Upper lobe of right lung (tissue), 1 donor: ENCODE measurements at regions not wholly inside any gene's neighbourhood (a gene's known extent, or its start where the extent isn't known, plus 50 kb on each side); places are given as distances from the start of the nearest gene placed in this dataset.
A peak's percentile ranks its signal among the peaks of the same experiment; 100 is the strongest.

Experiments used
- ATAC-seq: fragments of 200-7000 bp; cut with Tn5 transposase; one replicate; pipeline ENCODE4 v1.9.1; 2020; ENCODE audit warnings: mild to moderate bottlenecking, moderate library complexity
- DNase-seq: peaks from one replicate; pipeline ENCODE4 v3.0.0-alpha.2; 2020
- H3K27ac ChIP-seq: fragments of 200-600 bp; one replicate; pipeline ENCODE4 v1.8.0; 2022
- H3K27me3 ChIP-seq: fragments of 200-600 bp; one replicate; pipeline ENCODE4 v1.8.0; 2022; ENCODE audit warnings: mild to moderate bottlenecking
- H3K36me3 ChIP-seq: fragments of 200-600 bp; one replicate; pipeline ENCODE4 v1.8.0; 2022
- H3K4me1 ChIP-seq: fragments of 200-600 bp; one replicate; pipeline ENCODE4 v1.8.0; 2022
- H3K4me3 ChIP-seq: fragments of 200-600 bp; one replicate; pipeline ENCODE4 v1.8.0; 2022; ENCODE audit warnings: mild to moderate bottlenecking
- H3K9me3 ChIP-seq: fragments of 200-600 bp; one replicate; pipeline ENCODE4 v1.8.0; 2022
- CTCF ChIP-seq: fragments of 200-600 bp; IDR thresholded peaks from one replicate; pipeline ENCODE4 v1.8.0; 2022; ENCODE audit warnings: antibody characterized with exemption
- intact Hi-C: fragments of 100-400 bp; cut with DNase I; formaldehyde crosslinking; loops from one replicate; pipeline ENCODE4 v1.11.0; 2022
- donor health status: DM: no; HTN: yes; CAD: no; lungs with severe emphysema.

- intact Hi-C loops: no loop called here
- Histone ChIP-seq H3K9me3 (no peaks in the 10 kb centered on the region), H3K36me3 (no peaks in the 10 kb centered on the region), H3K27me3 (no peaks in the 10 kb centered on the region), H3K27ac (no peak overlapping the region), H3K4me1 (peaks cover 17% of the 10 kb centered on the region), H3K4me3 (no peak overlapping the region)
- DNase-seq (no peak), ATAC-seq (peak; percentile 88)
- no peak for TF ChIP-seq CTCF
Observed at GRCh38 chr2:40037303-40037702, 258.2 kb upstream of the THUMPD2 start.

- TF ChIP-seq CTCF: no peak
- Histone ChIP-seq H3K27ac (no peak overlapping the region), H3K36me3 (no peaks in the 10 kb centered on the region), H3K9me3 (no peaks in the 10 kb centered on the region), H3K4me1 (peaks cover 9% of the 10 kb centered on the region), H3K27me3 (no peaks in the 10 kb centered on the region), H3K4me3 (no peak overlapping the region)
- ATAC-seq (no peak), DNase-seq (no peak)
- intact Hi-C loops: no loop called here
Observed at GRCh38 chr2:40036241-40036640, 257.2 kb upstream of the THUMPD2 start.

- TF ChIP-seq CTCF: no peak
- Histone ChIP-seq H3K4me3 (no peak overlapping the region), H3K9me3 (no peaks in the 10 kb centered on the region), H3K27me3 (no peaks in the 10 kb centered on the region), H3K36me3 (no peaks in the 10 kb centered on the region), H3K4me1 (peaks cover 8% of the 10 kb centered on the region), H3K27ac (no peak overlapping the region)
- intact Hi-C loops: no loop called here
- ATAC-seq (no peak), DNase-seq (no peak)
Observed at GRCh38 chr2:40034801-40035200, 255.7 kb upstream of the THUMPD2 start.

GRCh38 chr2:40034198-40034597 is 255.1 kb upstream of the THUMPD2 start:
- Histone ChIP-seq H3K27me3 (no peaks in the 10 kb centered on the region), H3K27ac (no peak overlapping the region), H3K4me3 (no peak overlapping the region), H3K9me3 (no peaks in the 10 kb centered on the region), H3K36me3 (no peaks in the 10 kb centered on the region), H3K4me1 (peaks cover 5% of the 10 kb centered on the region)
- ATAC-seq (no peak), DNase-seq (no peak)
- intact Hi-C loops: no loop called here
- no peak for TF ChIP-seq CTCF

GRCh38 chr2:40033781-40034180 is 254.7 kb upstream of the THUMPD2 start:
- H3K4me1 ChIP-seq: peaks cover under 1% of the 10 kb centered on the region
- H3K36me3 ChIP-seq: no peaks in the 10 kb centered on the region
- no peak for TF ChIP-seq CTCF
- intact Hi-C loops: no loop called here
- no peak for DNase-seq
- no peaks in the 10 kb centered on the region for H3K9me3 ChIP-seq
- ATAC-seq: no peak
- no peak overlapping the region for H3K4me3 ChIP-seq
- H3K27ac ChIP-seq: no peak overlapping the region
- no peaks in the 10 kb centered on the region for H3K27me3 ChIP-seq

- H3K4me1 ChIP-seq: no peaks in the 10 kb centered on the region
- H3K27ac ChIP-seq: no peak overlapping the region
- no peak overlapping the region for H3K4me3 ChIP-seq
- no peak for TF ChIP-seq CTCF
- DNase-seq (no peak), ATAC-seq (no peak)
- intact Hi-C loops: no loop called here
- H3K9me3 ChIP-seq: no peaks in the 10 kb centered on the region
- H3K36me3 ChIP-seq: no peaks in the 10 kb centered on the region
- no peaks in the 10 kb centered on the region for H3K27me3 ChIP-seq
Observed at GRCh38 chr2:40032650-40033319, 253.7 kb upstream of the THUMPD2 start.
